ENCODE measurements at regions not wholly inside any gene's neighbourhood (a gene's known extent, or its start where the extent isn't known, plus 50 kb on each side); places are given as distances from the start of the nearest gene placed in this dataset.

DNA sequence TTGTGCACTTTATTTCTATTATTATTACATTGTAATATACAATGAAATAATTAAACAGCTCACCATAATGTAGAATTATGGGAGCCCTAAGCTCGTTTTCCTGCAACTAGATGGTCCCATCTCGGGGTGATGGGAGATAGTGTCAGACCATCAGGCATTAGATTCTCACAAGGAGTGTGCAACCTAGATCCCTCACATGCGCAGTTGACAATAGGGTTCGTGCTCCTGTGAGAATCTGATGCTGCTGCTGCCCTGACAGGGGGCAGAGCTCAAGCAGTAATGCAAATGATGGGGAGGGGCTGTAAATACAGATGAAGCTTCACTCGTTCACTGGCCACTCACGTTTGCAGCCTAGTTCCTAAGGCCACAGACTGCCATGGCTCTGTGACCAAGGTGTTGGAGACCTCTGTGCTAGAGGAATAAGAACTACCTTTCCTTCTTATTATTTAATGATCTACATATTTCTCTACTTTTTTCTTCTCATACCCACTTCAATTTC, 492.9 kb upstream of the INTU start:
- ChIA-PET CTCF (no interaction called here), POLR2A (no interaction called here)

DNA sequence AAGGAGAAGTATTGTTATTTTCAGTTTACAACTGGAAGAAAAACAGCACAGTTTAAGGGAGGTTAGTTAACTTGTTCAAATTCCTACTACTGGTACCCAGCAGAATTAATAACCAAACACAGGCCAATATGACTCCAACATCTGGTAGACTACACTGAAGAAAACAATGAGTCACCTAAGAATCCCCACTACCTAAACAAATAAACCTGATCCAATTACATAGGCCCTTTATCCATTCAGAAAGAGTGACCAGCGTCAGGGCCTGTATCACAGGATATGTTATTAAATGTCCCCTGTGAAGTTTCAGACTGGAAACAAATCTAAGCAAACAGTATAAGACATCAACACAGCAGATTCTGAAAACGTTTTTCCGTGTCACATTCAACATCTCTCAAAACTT, 492.5 kb upstream of the INTU start:
- ChIA-PET CTCF (no interaction called here), POLR2A (no interaction called here)

GRCh38 chr4:127141856-127142255, 490.9 kb upstream of the INTU start:
- ChIA-PET POLR2A (interaction anchor here (0.6 kb wide), 1 partner anchor 38 kb away, joined by 3 read pairs; no protein-coding TSS in a partner anchor), CTCF (no interaction called here)

- CTCF ChIA-PET: no interaction called here
- POLR2A ChIA-PET: no interaction called here
Measured at GRCh38 chr4:127143460-127144195, 489.1 kb upstream of the INTU start.

DNA sequence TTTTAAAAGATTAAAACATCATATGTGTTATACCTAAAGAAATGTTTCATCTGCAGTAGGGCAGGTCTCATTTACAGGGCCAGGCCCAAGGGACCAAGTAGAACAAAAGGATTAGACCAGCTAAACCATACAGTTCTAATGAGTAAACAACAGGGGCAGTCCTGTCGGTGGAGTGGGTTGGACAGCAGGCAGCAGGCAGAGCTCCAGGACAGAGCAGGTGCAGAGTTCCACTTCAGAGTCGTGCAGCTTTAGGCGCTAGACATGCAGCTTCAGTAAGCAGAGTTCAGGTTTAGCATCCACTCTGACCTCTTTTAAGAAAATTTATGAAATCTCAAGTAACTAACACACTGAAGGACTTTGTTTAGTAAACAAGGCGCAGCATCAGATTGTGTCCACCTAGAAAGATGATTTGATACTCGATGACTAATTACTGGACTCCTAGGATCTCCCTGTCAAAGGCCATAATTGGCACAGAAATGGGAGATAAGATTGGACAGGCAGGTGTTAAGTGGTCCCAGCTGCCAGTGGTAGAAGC, 487.7 kb upstream of the INTU start:
- CTCF ChIA-PET: no interaction called here
- POLR2A ChIA-PET: no interaction called here

- ChIA-PET POLR2A (no interaction called here), CTCF (no interaction called here)
Measured at GRCh38 chr4:127148165-127148564, 484.6 kb upstream of the INTU start.

- CTCF ChIA-PET: no interaction called here
Measured at GRCh38 chr4:127149086-127149485, 483.7 kb upstream of the INTU start.

DNA sequence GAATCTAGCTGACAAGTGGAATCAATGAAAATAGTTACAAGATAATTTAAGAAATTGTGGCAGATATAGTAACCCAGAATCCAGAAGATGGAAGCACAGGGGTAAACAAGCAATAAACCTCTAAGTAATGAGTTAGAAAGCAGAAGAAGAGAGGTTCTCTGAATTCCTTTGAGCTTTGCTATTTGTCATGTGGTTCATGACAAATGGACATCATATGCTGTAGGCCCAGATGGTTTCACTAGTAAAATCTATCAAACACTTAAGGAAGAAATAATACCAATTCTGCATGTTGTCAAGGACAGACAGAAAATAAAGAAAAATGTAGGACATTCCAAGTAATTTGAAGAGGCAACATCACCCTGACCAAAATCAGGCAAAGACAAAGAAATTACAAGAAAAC, 480.8 kb upstream of the INTU start:
- CTCF ChIA-PET: no interaction called here
- POLR2A ChIA-PET: no interaction called here

More at GRCh38 chr4:127149086-127149485, 483.7 kb upstream of the INTU start:
- POLR2A ChIA-PET: no interaction called here

DNA sequence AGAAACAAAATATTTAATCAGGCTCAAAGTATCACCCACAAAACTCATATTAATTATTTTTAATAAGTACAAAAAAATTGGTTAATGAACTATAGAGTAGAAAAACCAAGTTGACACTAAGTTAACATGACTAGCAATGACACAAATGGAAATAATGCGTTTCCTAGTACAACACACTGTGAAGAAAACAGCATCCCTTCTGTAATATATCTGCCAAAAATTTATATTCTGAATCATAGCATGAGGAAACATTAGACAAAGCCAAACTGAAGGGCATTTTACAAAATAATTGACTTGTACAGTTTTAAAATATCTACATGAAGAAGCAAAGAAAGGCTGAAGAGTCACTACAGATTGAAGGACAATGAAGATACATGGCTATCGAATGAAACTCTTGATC, 477.6 kb upstream of the INTU start:
- ChIA-PET POLR2A (no interaction called here), CTCF (no interaction called here)

- CTCF ChIA-PET: no interaction called here
- POLR2A ChIA-PET: no interaction called here
Measured at GRCh38 chr4:127155555-127155954, 477.2 kb upstream of the INTU start.

- POLR2A ChIA-PET: no interaction called here
- CTCF ChIA-PET: no interaction called here
Measured at GRCh38 chr4:127162741-127163140, 470.0 kb upstream of the INTU start.

DNA sequence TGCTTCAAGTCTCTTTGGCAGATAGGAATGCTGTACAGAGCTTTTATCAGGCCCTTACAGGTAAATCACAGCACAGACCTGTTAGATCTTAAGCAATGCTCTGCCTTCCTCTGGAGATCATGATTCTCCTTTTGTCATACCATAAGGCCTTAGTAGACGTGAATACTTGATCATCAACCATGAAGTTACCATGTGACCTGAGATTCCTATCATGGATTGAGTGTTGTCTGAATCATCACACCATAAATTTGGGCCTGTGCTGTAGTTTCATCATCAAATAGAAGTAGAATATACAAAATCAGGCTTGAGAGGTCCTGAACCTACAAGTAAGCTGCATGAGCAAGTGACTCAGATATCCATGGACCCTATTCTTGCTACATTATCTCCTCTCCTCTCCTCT, 466.8 kb upstream of the INTU start:
- ChIA-PET CTCF (no interaction called here), POLR2A (no interaction called here)

GRCh38 chr4:127174201-127174600, 458.6 kb upstream of the INTU start:
- POLR2A ChIA-PET: no interaction called here
- CTCF ChIA-PET: no interaction called here

DNA sequence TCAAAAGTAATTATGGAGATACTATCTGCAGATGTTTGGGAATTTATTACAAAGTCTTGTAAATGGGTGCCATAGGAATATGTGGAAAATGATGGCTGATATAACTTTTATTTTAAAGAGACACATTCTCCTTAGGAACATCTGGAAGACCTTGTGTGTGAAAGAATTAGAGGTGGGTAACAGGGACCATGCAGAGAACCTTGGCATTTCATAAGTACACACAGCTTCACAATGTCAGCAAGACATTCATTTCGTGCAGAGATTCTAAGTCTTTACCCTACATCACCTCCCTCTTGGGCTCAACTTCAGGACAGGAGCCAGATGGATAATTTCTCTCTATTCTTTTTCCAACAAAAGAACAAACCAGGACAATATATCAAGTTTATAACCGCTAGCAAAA, 458.1 kb upstream of the INTU start:
- ChIA-PET CTCF (no interaction called here), POLR2A (no interaction called here)

DNA sequence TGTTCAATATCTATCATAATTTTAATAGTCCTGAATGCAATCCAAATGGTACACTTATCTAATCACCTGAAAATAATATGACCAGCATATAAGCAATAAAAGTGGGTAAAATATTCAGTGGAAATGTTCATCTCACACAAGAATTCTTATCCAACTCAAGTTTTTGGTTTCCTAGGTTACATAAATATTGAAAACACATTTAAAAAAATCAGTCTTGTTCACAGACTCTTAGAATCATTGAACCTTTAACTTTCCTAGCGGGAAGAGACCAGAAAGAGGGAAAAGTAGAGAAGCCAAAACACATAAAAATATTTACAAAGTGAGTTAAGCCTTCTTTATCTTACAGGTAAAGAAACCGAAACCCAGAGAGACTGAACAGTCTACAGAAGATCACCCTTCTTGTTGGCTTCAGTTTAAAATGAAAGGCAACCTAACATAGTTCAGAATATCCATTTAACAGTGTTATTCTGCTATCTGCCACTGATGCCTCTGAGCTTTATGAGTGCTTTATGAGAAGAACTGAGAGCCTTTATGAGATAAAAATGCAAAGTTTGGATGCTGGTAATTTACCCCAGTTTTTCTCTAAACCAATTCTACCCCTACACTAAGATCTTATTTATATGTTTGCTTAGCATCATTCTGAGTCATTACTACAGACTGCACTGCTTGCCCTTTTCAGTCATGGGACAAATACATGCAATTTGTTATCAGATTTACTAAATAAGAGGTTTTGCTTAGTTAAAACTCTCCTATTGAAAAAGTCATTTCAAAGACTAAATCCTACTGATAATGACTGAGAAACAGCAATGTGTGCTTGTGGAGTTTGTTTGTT, 453.3 kb upstream of the INTU start:
- CTCF ChIA-PET: no interaction called here

DNA sequence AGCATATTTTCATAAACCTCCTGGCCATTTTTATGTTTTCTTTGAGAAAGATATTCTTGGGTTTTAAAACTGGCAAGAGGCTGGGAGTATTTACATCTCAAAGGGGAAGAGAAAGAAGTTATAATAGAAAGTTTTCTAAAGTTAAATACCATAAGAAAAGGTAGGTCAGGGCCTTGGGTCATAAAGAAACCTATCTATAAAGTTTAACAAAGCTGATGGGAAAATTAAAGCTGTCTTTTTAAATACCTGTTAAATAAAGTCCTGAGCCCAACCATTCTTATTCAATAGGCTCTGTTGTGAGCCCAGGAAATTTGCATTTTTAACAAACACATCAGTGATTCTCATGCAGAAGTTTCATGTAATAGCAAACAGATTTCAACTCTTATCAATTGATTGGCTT, 451.8 kb upstream of the INTU start:
- POLR2A ChIA-PET: no interaction called here
- CTCF ChIA-PET: no interaction called here

More for the DNA sequence above, 453.3 kb upstream of the INTU start:
- POLR2A ChIA-PET: no interaction called here

- ChIA-PET CTCF (no interaction called here), POLR2A (no interaction called here)
Measured at GRCh38 chr4:127182687-127183086, 450.1 kb upstream of the INTU start.

GRCh38 chr4:127188847-127189246, 443.9 kb upstream of the INTU start:
- ChIA-PET POLR2A (no interaction called here), CTCF (no interaction called here)

DNA sequence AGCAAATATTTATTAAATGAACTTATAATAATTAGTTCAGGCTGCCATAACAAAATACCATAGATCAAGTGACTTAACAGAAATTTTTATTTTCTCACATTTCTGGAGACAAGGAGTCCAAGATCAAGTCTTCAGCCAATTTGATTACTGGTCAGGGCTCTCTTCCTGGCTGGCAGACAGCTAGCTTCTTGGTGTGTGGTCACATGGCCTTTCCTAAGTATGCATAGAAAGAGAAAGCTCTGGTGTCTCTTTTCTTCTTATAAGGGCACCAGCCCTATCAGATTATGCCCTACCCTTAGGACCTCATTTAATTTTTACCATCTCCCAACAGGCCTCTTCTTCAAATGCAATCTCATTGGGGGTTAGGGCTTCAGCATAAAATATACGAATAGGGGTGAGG, 438.5 kb upstream of the INTU start:
- CTCF ChIA-PET: no interaction called here
- POLR2A ChIA-PET: no interaction called here

- POLR2A ChIA-PET: no interaction called here
- CTCF ChIA-PET: no interaction called here
Measured at GRCh38 chr4:127196655-127197352, 436.0 kb upstream of the INTU start.

Measured in activated CD8-positive, alpha-beta memory T cell treated with anti-CD3 and anti-CD28 coated beads for 36 hours (primary cell).